Activated CD8-positive, alpha-beta memory T cell treated with anti-CD3 and anti-CD28 coated beads, Interleukin-2, amount 50 U/mL, for 48 hours (primary cell): ENCODE measurements at regions not wholly inside any gene's neighbourhood (a gene's known extent, or its start where the extent isn't known, plus 50 kb on each side); places are given as distances from the start of the nearest gene placed in this dataset.
A peak's percentile ranks its signal among the peaks of the same experiment; 100 is the strongest.
"Not testable (repeated sequence)": the region's sequence is repeated elsewhere in the genome, so short reads cannot be mapped to it uniquely, and the experiment has no call there.

ENCODE experiments used
- DNase-seq: peaks from one replicate; pipeline ENCODE4 v3.0.0-alpha.2; 2020

DNA sequence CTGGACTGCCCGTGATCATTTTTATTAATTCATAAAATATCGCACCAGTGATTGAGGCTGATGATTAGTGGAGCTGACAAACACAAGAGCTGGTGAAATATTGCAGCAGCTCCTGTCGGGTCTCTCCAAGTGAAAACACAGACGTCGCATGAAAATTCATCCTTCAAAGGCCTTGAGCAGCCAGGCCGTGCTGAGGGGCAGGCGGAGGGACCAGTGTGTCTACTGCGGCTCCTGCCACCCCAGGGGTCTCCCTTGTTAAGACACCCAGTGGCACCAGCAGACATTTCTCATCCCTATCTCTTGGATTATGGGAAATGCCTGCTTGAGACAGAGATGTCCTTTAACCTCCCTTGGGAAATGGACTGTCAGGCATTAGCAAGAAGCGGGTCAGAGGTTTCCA, 289.4 kb upstream of the TLE3 start:
- DNase-seq = no peak

GRCh38 chr15:70385711-70386110, 288.0 kb upstream of the TLE3 start:
- no peak for DNase-seq

DNA sequence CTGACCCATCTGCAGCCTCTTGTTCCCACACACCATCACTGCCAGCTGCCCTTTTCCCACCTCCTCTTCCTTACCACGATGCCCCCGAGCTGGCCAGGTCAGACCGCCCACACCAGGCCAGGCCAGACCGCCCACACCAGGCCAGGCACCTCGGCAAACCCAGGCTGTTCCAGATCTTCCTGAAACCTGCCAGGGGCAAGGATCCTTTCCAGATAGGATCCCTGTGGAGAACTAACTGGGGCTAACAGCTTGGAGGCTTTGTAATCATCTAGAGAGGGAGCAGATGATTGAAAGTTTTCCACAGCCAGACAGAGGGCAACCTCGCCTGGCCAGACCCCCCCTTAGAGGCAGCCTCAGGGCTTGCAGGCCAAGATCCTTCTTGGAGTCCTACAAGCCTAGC, 287.3 kb upstream of the TLE3 start:
- no peak for DNase-seq

- no peak for DNase-seq
Measured at GRCh38 chr15:70383856-70384255, 286.1 kb upstream of the TLE3 start.

DNA sequence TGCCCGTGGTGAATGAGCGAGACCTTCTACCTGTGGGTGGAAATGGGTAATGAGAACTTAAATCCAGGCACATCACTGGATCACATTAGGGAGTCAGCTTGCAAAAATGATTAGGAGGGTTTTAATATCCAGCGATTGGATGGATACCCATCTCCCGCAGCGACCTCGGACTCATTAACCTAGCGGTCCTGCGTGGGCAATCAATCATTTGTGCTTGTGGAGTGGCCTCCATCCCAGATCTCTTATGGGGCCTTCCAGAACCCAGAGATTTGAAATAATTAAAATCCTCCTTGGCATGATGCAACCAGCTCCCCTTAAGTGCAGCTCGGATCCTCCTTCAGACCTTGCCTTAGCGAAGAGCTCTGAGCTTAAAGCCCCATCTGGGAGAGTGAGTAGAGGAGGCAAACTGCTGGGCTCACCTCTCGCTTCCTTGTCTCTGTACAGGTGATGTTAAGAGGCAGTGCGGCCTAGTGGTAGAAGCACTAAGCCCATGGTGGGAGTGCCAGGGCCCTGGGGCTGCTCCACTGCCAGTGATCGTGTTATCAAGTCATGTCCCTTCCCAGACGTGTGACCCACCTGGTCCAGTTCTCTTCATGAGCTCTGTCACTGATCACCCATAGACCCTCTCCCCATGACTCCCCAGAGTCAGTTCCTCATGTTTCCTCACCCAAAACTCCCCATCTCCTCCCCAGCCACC, 285.2 kb upstream of the TLE3 start:
- DNase-seq = no peak

GRCh38 chr15:70382009-70382749, 284.5 kb upstream of the TLE3 start:
- no peak for DNase-seq

DNA sequence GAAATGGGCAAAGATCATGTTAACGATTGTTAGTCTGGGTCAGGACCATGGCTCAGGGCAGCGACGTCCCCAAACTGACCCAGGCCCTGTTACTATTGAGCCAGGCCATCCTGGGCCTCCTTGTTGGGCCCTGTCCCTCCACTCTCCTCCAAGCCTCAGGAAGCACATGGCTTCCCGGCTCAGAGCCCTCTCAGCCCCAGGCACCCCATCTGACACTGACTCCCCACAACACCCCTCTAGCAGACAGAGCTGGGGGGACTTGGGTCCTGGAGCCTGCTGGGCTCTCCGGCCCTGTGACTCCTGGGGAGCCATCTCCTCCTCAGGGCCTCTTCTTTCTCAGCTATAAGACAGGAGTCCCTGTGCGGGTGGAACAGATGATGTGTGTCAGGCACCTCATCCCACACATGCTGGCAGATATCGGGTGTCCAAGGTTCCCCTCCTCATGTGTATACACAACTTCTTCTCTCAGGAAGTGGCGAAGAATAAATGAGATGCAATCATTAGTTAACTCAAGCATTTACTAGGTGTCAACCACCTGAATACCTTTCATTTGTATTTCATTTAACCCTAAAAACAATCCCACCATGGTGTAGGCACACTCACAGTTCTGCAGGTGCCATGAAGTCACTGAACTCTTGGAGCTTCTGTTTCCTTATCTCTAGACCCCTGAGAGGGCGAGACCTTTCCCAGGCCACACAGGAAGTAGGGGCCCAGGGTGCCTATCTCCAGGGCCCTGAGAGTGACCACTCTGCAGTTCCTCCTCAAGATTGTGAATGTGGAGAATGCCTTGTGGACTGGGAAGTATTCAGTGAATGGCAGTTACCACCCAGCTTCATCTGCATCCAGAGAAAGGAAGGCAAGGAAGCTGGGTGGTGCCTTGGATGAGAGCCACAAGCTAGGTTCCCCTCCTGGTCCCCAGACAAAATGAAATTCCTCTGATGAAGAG, 282.5 kb upstream of the TLE3 start:
- no peak for DNase-seq

- no peak for DNase-seq
Measured at GRCh38 chr15:70379134-70379533, 281.4 kb upstream of the TLE3 start.

DNA sequence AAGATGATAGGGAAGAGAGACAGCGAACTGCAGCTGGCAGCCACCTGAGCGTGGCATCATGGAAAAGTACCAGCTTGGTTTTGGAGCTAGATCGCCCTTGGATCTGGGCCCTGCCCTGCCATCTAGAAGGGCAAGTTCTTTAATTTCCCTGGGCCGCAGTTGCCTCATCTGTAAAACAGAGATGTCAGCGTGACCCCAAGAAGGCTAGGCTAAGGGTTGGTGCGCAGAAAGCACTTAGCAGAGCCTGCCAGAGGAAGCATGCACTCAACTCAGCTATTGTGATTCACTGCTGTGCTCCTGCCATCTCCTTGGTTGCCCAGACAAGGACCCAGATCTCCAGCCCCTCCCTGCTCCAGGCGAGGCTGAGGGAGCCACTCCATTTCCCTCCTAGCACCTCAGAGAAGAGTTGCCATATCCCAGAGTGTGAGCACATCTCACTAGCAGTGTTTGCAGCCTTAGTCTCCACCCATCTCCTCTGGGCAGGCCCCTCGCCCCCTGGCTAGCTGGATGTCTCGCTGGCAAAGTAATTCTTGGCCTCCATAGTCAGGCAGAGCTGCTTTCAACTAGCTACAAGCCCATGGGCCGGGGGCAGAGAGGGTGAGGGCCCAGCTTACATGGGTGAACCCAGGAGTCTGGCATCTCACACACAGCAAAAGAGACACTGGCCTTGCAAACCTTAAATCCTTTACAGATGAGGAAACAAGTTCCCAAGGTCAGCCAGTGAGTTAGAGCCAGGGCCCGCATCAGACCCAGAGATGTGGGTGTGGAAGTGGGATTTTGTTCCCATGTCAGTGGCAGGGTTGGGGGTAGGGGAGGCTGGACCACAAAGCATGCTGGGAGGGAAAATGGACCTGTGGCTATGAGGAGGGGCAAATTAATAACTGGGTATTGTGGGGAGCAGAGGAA, 280.7 kb upstream of the TLE3 start:
- no peak for DNase-seq

DNA sequence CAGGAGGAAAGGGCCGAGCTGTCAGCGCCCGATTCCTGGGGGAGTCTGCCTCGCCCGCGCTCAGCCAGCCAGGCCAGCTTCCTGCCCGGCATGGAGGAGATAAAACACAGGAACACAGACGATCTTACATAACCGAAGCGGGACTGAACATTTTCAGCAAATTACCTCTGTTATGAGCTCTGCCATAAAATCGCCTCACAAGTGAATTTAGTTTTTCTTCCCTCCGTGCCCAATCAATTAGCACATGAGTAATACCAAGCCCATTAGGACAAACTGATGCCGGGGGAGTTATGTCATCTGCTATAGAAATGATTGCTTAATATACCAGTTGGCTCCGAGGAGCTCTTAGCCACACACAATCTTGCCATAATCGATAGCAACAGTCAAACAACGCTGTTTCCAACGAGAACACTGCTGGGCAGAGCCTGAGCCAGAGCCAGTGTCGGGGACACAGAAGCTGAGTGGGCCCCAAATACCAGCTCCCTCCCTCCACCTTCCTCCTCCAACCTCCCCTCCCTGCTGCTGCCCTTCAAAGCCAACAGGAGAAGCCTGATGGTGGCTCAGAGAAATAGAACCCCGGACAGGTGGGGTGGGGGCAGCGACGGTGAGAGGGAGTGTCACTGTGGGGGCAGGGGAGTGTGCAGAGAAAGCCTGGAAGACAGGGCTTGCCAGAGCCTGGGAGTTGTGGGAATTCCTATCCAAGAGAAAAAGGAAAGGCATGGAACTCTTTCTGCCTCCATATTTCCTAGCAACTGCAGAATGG, 279.4 kb upstream of the TLE3 start:
- DNase-seq = no peak

DNA sequence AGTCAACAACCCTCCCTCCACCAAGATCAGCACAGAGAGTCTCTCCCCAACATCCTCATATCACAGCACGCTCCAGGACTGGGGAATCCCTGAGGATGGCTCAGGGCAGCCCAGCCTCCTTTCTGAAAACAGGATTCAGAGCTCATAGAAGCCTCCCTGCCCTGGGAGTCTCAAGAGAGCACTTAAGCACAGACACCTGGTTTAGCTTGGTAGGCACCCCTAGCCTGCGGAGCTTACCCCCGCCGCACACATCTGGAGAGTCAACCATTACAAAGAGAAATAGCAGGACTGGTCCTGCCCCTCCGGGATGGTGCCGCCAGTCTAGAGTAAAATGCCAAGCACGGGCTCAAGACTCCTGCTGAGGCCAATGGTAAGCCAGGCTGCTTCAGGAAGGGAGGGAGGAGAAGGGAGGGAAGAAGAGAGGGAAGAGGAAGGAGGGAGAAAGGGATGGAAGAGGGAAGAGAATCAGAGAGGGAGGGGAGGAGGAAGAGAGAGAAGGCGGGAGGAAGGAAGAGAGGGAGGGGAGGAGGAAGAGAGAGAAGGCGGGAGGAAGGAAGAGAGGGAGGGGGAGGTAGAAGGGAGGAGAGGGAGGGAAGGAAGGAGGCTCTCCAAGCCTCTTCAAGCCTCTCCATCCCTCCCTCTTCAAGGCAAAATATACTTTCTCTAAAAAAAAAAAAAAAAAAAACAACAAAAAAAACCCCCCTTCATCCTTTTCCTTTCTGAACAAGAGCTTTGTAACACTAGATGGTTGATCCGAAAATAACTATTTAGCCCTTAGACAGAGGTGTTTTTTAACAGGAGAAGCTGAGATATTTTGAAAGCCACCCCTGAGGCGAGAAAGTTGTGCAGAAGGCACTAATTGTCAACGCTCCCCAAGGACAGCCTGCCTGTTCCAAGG, 278.6 kb upstream of the TLE3 start:
- DNase-seq = peak; percentile 34

DNA sequence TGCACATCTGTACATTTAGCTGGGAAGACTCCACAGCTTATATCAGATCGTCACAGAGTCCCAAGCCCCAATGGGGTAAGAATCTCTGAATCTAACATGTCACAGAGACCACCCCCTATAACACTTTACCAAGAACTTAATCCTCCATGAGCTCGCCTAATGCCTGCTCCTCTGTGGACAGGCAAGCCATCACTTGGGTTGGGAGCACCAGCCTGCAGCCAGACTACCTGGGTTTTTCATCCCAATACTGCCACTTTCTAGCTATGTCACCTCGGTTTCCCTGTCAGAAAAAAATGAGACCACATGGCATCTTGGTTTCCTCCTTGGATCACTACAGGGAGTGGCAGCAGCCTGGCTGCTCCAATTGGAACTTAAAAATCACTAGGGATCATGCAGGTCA, 277.9 kb upstream of the TLE3 start:
- no peak for DNase-seq

- DNase-seq = no peak
Measured at GRCh38 chr15:70375006-70375431, 277.3 kb upstream of the TLE3 start.

- no peak for DNase-seq
Measured at GRCh38 chr15:70374096-70374495, 276.4 kb upstream of the TLE3 start.

DNA sequence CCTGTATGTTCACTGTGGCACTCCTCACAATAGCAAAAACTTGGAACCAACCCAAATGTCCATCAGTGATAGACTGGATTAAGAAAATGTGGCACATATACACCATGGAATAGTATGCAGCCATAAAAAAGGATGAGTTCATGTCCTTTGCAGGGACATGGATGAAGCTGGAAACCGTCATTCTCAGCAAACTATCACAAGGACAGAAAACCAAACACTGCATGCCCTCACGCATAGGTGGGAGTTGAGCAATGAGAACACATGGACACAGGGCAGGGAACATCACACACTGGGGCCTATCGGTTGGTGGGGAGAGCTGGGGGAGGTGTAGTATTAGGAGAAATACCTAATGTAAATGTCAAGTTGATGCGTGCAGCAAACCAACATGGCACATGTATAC, 275.7 kb upstream of the TLE3 start:
- DNase-seq = not testable (repeated sequence)

DNA sequence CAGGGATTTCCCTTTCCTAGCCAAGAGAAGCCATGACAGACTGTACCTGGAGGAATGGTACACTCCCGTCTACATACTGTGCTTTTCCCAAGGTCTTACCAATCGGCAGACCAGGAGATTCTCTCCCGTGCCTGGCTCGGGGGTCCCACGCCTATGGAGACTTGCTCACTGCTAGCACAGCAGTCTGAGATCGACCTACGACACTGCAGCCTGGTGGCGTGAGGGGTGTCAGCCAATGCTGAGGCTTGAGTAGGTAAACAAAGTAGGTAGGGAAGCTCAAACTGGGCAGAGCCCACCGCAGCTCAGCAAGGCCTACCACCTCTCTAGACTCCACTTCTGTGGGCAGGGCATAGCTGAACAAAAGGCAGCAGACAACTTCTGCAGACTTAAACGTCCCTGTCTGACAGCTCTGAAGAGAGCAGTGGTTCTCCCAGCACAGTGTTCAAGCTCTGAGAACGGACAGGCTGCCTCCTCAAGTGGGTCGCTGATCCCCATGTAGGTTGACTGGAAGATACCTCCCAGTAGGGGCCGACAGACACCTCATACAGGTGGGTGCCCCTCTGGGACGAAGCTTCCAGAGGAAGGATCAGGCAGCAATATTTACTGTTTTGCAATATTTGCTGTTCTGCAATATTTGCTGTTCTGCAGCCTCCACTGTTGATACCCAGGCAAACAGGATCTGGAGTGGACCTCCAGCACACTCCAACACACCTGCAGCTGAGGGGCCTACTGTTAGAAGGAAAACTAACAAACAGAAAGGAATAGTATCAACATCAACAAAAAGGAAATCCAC, 270.4 kb upstream of the TLE3 start:
- DNase-seq = not testable (repeated sequence)

- peak; percentile 32 for DNase-seq
Measured at GRCh38 chr15:70364023-70364422, 266.3 kb upstream of the TLE3 start.

DNA sequence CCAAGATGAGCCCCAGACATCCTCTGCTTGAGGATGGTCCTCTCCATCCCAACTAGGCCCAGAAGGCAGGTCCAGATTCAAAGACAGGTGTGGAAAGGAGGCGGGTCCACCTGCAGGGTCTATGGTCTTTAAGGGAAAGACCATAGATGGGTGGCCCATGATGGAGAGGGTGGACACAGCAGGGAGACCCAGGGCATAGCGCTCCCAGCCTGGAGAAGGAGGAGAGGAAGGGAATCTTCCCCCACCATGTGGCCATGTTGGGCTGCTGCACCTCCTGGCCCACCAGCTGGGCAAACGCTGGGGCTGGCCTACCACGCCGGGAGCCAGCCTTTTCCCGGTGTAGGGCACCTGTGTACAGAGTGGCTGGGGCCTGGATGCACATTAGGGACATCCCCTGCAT, 265.2 kb upstream of the TLE3 start:
- peak; percentile 45 for DNase-seq

DNA sequence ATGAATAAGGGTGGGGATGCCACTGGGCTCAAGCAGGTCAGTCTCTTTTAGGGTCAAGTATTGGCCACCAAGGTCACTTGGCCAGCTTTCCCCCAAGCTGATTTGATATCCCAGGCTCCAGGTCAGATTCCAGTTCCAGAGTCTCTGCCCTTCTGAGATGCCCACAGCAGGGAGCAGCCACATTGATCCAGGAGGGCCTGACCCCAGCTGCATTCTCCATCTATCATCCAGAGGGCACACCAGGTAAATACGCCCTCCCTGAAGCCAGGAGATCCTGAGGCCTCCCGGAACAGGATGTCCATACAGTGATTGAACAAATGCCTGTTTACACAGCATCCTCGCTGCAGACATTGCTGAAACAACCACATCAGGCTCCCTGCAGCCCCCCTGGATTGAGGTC, 264.6 kb upstream of the TLE3 start:
- peak; percentile 25 for DNase-seq

DNA sequence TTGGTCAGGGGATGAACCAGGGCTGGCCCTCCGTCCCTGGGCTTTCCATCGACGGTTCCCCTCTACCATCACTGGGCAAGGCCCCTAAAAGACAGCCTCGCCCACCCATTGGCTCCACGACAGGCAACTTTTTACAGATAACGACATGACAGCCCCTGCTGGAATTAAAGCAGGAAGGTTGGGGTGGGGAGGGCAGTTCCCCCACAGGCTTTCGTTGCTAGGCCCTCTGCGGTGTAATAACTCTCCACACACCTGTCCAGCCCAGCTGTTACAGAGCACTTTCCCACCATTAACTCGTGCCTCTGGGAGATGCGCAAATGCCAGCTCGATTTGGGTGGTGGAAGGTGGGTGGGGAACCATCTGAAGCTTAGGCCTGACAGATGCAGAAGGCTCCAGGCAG, 264.2 kb upstream of the TLE3 start:
- peak; percentile 13 for DNase-seq
